Activated CD8-positive, alpha-beta memory T cell treated with anti-CD3 and anti-CD28 coated beads, Interleukin-2, amount 10 ng/mL, durations not matched to agents 7 days and 5 days (primary cell): ENCODE measurements at regions not wholly inside any gene's neighbourhood (a gene's known extent, or its start where the extent isn't known, plus 50 kb on each side); places are given as distances from the start of the nearest gene placed in this dataset.

ENCODE experiments used
- ATAC-seq: fragments of 150-1000 bp; cut with Tn5 transposase; one replicate; pipeline ENCODE4 v1.10.0; 2021; ENCODE audit warnings: moderate library complexity
- CTCF ChIA-PET: fragments of 350-600 bp; sonication (Branson Sonifier 250); formaldehyde crosslinking; loops from one replicate; lab custom pipeline; 2021; ENCODE audit warnings: antibody characterized with exemption; lab: Charles Lee
- DNase-seq: peaks from one replicate; pipeline ENCODE4 v3.0.0-alpha.2; 2020
- H3K27ac Mint-ChIP-seq: one replicate; pipeline ENCODE4 v1.8.0; 2021; ENCODE audit warnings: mild to moderate bottlenecking, mixed read lengths
- H3K27me3 Mint-ChIP-seq: one replicate; pipeline ENCODE4 v1.8.0; 2021; ENCODE audit warnings: mixed read lengths
- H3K36me3 Mint-ChIP-seq: one replicate; pipeline ENCODE4 v1.8.0; 2021; ENCODE audit warnings: mild to moderate bottlenecking, mixed read lengths
- H3K4me1 Mint-ChIP-seq: one replicate; pipeline ENCODE4 v1.8.0; 2021; ENCODE audit warnings: mixed read lengths
- H3K4me3 Mint-ChIP-seq: one replicate; pipeline ENCODE4 v1.8.0; 2021; ENCODE audit warnings: mild to moderate bottlenecking, moderate library complexity, mixed read lengths
- H3K9me3 Mint-ChIP-seq: one replicate; pipeline ENCODE4 v1.8.0; 2022; ENCODE audit warnings: low read depth, mixed read lengths

DNA sequence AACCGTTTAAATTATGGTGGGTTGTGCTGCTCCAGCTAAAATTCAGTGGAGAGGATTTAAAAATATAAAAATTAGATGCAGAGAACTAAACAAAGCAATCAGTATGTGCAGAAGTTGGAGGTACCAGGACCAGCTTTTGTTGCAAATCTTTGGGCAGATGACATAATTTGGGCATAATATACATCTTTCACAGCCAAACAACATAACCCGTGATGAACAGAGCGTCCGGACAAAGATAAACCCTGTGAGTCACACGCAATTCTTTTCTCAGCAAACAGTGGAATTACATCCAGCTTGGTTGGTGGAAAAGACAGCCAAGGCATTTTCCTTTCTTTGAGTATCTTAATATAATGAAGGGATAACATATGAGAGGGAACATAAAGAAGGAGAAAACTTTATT is 419.4 kb upstream of the ADAMTS9 start:
- H3K9me3 Mint-ChIP-seq = peaks cover 4% of the 10 kb centered on the region
- H3K27me3 Mint-ChIP-seq = no peaks in the 10 kb centered on the region
- H3K4me1 Mint-ChIP-seq = no peaks in the 10 kb centered on the region
- DNase-seq (no peak), ATAC-seq (no peak)
- no peaks in the 10 kb centered on the region for H3K36me3 Mint-ChIP-seq
- CTCF ChIA-PET = no interaction called here
- H3K27ac Mint-ChIP-seq = no peak overlapping the region
- H3K4me3 Mint-ChIP-seq = no peak overlapping the region

- Mint-ChIP-seq H3K4me1 (no peaks in the 10 kb centered on the region), H3K36me3 (no peaks in the 10 kb centered on the region), H3K27ac (no peak overlapping the region), H3K27me3 (no peaks in the 10 kb centered on the region), H3K9me3 (peaks cover 4% of the 10 kb centered on the region), H3K4me3 (no peak overlapping the region)
- CTCF ChIA-PET = no interaction called here
- DNase-seq (no peak), ATAC-seq (no peak)
Observed at GRCh38 chr3:65101450-65101849, 413.6 kb upstream of the ADAMTS9 start.

- Mint-ChIP-seq H3K4me3 (no peak overlapping the region), H3K27me3 (no peaks in the 10 kb centered on the region), H3K27ac (no peak overlapping the region), H3K36me3 (no peaks in the 10 kb centered on the region), H3K9me3 (peaks cover 6% of the 10 kb centered on the region), H3K4me1 (no peaks in the 10 kb centered on the region)
- ATAC-seq (no peak), DNase-seq (no peak)
- CTCF ChIA-PET = no interaction called here
Observed at GRCh38 chr3:65098400-65098799, 410.6 kb upstream of the ADAMTS9 start.

DNA sequence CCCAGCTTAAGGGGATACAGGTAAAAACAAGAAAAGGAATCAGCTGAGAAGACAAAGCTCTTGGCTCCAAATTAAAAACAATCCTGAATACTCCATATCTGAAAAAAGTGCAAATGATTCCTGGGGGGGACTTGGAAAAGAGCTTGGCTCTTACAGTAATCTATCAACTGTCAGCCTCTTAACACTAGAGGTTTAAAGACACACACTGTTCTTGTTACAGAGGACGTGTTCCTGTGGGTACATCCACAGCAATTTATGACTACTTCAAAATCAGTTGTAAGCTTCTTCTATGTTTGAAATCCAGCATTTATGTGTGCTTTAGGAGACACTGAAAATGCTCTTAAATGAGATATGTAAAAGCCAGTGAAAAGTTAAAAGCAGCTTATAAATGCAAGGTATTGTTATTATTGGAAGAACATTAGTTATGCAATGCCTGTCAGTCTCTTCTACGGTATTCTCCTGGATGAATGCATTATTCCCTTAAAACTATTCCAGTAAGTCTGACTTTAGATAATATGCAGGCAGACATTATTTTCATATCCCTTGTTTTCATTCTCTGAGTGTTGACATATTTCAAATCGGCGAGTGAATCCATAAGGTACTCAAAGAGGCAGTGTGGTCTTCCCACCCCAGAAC is 408.4 kb upstream of the ADAMTS9 start:
- Mint-ChIP-seq H3K27me3 (no peaks in the 10 kb centered on the region), H3K4me3 (no peak overlapping the region), H3K27ac (no peak overlapping the region), H3K9me3 (peaks cover 6% of the 10 kb centered on the region), H3K4me1 (no peaks in the 10 kb centered on the region), H3K36me3 (no peaks in the 10 kb centered on the region)
- CTCF ChIA-PET = no interaction called here
- ATAC-seq (no peak), DNase-seq (no peak)

- H3K27me3 Mint-ChIP-seq = no peaks in the 10 kb centered on the region
- CTCF ChIA-PET = no interaction called here
- no peaks in the 10 kb centered on the region for H3K36me3 Mint-ChIP-seq
- H3K27ac Mint-ChIP-seq = no peak overlapping the region
- no peaks in the 10 kb centered on the region for H3K4me1 Mint-ChIP-seq
- H3K9me3 Mint-ChIP-seq = peaks cover 6% of the 10 kb centered on the region
- no peak for ATAC-seq
- DNase-seq = no peak
- no peak overlapping the region for H3K4me3 Mint-ChIP-seq
Observed at GRCh38 chr3:65094723-65095122, 406.9 kb upstream of the ADAMTS9 start.

GRCh38 chr3:65093641-65094040 is 405.8 kb upstream of the ADAMTS9 start:
- DNase-seq (no peak), ATAC-seq (no peak)
- Mint-ChIP-seq H3K27ac (no peak overlapping the region), H3K4me1 (no peaks in the 10 kb centered on the region), H3K4me3 (no peak overlapping the region), H3K36me3 (no peaks in the 10 kb centered on the region), H3K9me3 (peaks cover 6% of the 10 kb centered on the region), H3K27me3 (no peaks in the 10 kb centered on the region)
- CTCF ChIA-PET = no interaction called here

DNA sequence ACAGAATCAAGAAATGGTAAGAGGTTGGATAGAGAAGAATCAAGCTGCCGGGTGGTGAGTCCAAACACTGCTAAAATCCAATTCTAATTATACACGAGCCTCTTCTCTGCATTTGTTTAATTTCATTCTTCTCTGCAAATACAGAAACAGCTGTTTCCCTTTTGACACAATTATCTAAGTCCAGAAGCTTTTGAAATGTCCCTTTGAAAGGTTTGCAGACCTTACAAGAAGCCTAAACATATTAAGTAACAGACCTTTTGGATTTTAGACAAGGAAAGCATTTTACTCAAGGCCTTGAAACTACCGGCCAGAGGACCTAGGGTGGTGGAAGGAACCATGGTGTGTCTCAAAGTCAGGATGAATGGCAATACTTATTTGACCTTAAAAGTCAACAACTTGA is 403.8 kb upstream of the ADAMTS9 start:
- no peaks in the 10 kb centered on the region for H3K36me3 Mint-ChIP-seq
- no peak overlapping the region for H3K27ac Mint-ChIP-seq
- ATAC-seq (no peak), DNase-seq (no peak)
- peaks cover 6% of the 10 kb centered on the region for H3K9me3 Mint-ChIP-seq
- no peak overlapping the region for H3K4me3 Mint-ChIP-seq
- CTCF ChIA-PET = no interaction called here
- no peaks in the 10 kb centered on the region for H3K4me1 Mint-ChIP-seq
- no peaks in the 10 kb centered on the region for H3K27me3 Mint-ChIP-seq

DNA sequence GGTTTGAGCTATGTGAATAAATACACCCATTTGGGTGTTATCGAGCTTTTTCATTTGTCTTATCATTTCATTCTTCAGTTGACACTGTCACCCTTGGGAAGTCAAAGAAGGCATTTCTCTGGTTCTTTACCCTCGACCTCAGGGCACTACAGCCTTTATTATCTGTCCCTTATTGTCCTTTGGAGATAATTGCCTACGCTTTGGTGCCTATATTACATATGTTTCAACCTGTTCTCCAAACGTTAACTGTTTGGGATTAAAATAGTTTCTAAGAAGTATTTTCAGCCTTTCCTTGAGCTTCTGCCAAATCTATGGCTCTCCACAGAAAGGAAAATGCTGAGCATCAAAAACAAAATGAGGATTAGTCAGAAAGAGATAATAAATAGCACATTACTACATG is 395.4 kb upstream of the ADAMTS9 start:
- peaks cover 2% of the 10 kb centered on the region for H3K9me3 Mint-ChIP-seq
- H3K27ac Mint-ChIP-seq = no peak overlapping the region
- no peaks in the 10 kb centered on the region for H3K27me3 Mint-ChIP-seq
- H3K4me3 Mint-ChIP-seq = no peak overlapping the region
- CTCF ChIA-PET = no interaction called here
- H3K4me1 Mint-ChIP-seq = no peaks in the 10 kb centered on the region
- ATAC-seq = no peak
- DNase-seq = no peak
- no peaks in the 10 kb centered on the region for H3K36me3 Mint-ChIP-seq

DNA sequence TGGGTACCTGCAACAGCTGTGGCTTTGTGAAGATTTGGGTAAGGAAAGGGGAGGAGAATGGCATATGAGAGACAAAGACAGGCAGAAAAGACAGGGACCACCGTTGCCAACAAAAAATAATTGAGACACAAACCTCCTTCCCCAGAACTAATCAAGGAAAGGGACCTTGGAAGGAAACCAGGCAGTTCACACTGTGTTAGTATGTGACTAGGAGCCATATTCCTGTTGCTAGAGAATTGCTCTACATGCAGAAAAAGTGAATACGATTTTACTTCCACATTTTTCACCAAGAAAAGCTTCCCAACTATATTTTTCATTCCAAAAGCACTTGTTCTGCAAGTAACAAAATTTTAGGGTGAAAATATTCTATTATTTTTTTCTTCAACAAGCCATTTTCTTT is 393.7 kb upstream of the ADAMTS9 start:
- no peak for ATAC-seq
- CTCF ChIA-PET = no interaction called here
- Mint-ChIP-seq H3K36me3 (no peaks in the 10 kb centered on the region), H3K9me3 (peaks cover 2% of the 10 kb centered on the region), H3K4me3 (no peak overlapping the region), H3K4me1 (no peaks in the 10 kb centered on the region), H3K27me3 (no peaks in the 10 kb centered on the region), H3K27ac (no peak overlapping the region)
- no peak for DNase-seq

- Mint-ChIP-seq H3K9me3 (peaks cover 2% of the 10 kb centered on the region), H3K36me3 (no peaks in the 10 kb centered on the region), H3K4me1 (no peaks in the 10 kb centered on the region), H3K4me3 (no peak overlapping the region), H3K27me3 (no peaks in the 10 kb centered on the region), H3K27ac (no peak overlapping the region)
- DNase-seq (no peak), ATAC-seq (no peak)
- CTCF ChIA-PET = interaction anchor here (0.5 kb wide), 1 partner anchor 10 kb away, joined by 3 read pairs; no protein-coding TSS in a partner anchor
Observed at GRCh38 chr3:65080432-65080831, 392.6 kb upstream of the ADAMTS9 start.

GRCh38 chr3:65079560-65079959 is 391.8 kb upstream of the ADAMTS9 start:
- Mint-ChIP-seq H3K27ac (no peak overlapping the region), H3K4me1 (no peaks in the 10 kb centered on the region), H3K9me3 (peaks cover 2% of the 10 kb centered on the region), H3K36me3 (no peaks in the 10 kb centered on the region), H3K27me3 (no peaks in the 10 kb centered on the region), H3K4me3 (no peak overlapping the region)
- ATAC-seq = no peak
- no peak for DNase-seq
- CTCF ChIA-PET = no interaction called here

- CTCF ChIA-PET = no interaction called here
- no peak for DNase-seq
- Mint-ChIP-seq H3K4me3 (no peak overlapping the region), H3K27me3 (no peaks in the 10 kb centered on the region), H3K4me1 (no peaks in the 10 kb centered on the region), H3K27ac (no peak overlapping the region), H3K9me3 (peaks cover 2% of the 10 kb centered on the region), H3K36me3 (no peaks in the 10 kb centered on the region)
- no peak for ATAC-seq
Observed at GRCh38 chr3:65078748-65079147, 390.9 kb upstream of the ADAMTS9 start.

DNA sequence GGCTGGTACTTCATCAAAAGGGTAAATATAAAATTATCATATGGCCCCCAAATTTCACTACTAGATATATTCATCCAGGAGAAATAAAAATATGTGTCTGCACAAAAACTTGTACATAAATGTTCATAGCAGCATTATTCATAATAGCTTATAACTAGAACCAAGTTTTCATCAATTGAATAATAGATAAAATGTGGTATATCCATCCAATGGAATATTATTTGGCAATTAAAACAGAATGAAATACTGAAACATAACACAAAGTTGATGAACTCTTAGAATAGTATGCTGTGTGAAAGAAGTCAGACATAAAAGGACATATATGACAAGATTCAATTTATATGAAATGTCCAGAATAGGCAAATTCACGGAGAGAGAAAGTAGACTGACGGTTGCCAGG is 389.3 kb upstream of the ADAMTS9 start:
- Mint-ChIP-seq H3K4me3 (no peak overlapping the region), H3K4me1 (no peaks in the 10 kb centered on the region), H3K9me3 (peaks cover 2% of the 10 kb centered on the region), H3K27ac (no peak overlapping the region), H3K27me3 (no peaks in the 10 kb centered on the region), H3K36me3 (no peaks in the 10 kb centered on the region)
- CTCF ChIA-PET = no interaction called here
- no peak for DNase-seq
- no peak for ATAC-seq

DNA sequence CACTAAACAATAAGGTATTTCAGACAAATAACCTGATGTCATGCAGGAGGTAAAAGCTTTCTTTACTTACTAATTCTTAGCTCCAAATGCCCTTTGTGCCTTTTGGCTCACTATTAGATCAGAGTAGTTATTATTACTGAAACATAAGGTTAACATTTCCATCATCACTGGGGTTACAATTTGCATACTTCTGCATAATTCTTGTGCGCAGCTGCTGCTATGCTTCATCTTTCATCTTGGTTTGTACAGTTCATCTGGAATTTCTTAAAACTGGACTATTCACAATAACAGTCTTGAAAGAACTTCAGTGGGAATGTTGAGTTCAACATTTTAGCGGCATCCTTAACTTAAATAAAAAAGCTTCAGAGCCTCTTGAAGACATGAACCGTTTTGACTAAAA is 383.2 kb upstream of the ADAMTS9 start:
- Mint-ChIP-seq H3K27ac (no peak overlapping the region), H3K9me3 (no peaks in the 10 kb centered on the region), H3K36me3 (no peaks in the 10 kb centered on the region), H3K4me3 (no peak overlapping the region), H3K27me3 (no peaks in the 10 kb centered on the region), H3K4me1 (no peaks in the 10 kb centered on the region)
- ATAC-seq (no peak), DNase-seq (no peak)
- CTCF ChIA-PET = interaction anchor here (0.8 kb wide), 1 partner anchor 10 kb away, joined by 3 read pairs; no protein-coding TSS in a partner anchor

DNA sequence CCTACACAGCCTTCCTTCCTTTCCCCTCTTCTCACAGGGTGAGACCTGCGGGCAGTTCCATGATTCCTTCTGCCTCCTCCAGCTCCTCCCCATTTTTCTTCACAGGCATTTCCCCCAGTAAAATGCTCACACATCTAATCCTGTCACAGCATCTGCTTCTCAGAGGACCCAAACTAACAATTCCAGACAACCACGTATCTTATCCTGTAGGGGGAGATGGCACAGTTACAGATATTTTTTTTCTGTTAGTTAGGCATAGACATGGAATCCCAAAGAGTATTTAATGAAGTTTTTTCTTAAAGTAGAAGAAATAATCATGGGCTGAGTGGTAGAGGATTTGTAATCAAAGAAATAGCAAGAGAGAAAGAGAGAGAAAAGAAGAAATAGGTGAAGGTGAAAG is 373.1 kb upstream of the ADAMTS9 start:
- no peak overlapping the region for H3K4me3 Mint-ChIP-seq
- no peak for ATAC-seq
- H3K36me3 Mint-ChIP-seq = no peaks in the 10 kb centered on the region
- DNase-seq = no peak
- no peaks in the 10 kb centered on the region for H3K4me1 Mint-ChIP-seq
- CTCF ChIA-PET = no interaction called here
- no peak overlapping the region for H3K27ac Mint-ChIP-seq
- no peaks in the 10 kb centered on the region for H3K9me3 Mint-ChIP-seq
- H3K27me3 Mint-ChIP-seq = no peaks in the 10 kb centered on the region
